H1 (cell line): ENCODE measurements at regions not wholly inside any gene's neighbourhood (a gene's known extent, or its start where the extent isn't known, plus 50 kb on each side); places are given as distances from the start of the nearest gene placed in this dataset.

Experiments
- CHD2 ChIP-seq: IDR thresholded peaks from 2 replicates; pipeline ENCODE4 v1.6.1; 2012; ENCODE audit warnings: low read length, improper control_type of control experiment

- TF ChIP-seq CHD2, result no peak
Observed at GRCh38 chr6:82833481-82833880, 232.2 kb downstream of the UBE3D start (continued).
